ENCODE measurements at regions not wholly inside any gene's neighbourhood (a gene's known extent, or its start where the extent isn't known, plus 50 kb on each side); places are given as distances from the start of the nearest gene placed in this dataset.

GRCh38 chr11:70918242-70918641, 334.1 kb downstream of the SHANK2 start:
- no peak for DNase-seq

DNA sequence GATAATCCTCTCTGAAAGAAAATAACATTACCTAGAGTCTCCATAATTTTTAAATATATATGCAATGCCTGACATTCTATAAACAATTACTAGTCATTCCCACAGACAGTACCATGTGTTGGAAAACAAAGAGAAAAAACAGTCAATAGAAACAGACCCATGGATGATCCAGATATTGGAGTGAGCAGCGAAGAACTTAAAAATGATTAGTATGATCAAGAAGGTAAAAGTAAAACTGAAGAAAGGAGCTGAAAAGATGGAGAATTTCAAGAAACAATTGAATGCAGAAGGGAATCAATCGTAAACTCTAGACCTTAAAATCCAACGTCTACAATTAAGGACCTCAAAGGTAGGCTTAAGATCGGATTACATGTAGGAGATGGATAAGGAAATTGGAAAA, 330.6 kb downstream of the SHANK2 start:
- DNase-seq: no peak

DNA sequence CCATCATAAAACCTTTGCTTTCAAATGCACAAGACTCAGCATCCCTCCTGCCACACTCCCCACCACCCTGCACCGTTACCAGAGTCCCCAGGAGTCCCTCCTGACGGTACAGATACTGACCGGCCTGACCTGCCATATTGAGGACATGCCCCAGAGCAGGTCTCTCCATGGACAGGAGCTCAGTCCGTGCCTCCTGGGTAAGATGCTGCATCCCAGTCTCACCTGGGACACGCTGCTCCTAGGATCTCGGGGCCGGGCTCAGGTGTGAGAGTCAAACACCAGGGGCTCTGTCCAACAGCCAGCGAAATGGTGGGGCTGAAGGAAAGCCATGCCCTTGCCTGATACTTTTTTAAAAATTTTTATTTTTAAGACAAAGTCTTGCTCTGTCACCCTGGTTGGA, 328.3 kb downstream of the SHANK2 start:
- no peak for DNase-seq

GRCh38 chr11:70925238-70925637, 327.1 kb downstream of the SHANK2 start:
- DNase-seq: no peak

DNA sequence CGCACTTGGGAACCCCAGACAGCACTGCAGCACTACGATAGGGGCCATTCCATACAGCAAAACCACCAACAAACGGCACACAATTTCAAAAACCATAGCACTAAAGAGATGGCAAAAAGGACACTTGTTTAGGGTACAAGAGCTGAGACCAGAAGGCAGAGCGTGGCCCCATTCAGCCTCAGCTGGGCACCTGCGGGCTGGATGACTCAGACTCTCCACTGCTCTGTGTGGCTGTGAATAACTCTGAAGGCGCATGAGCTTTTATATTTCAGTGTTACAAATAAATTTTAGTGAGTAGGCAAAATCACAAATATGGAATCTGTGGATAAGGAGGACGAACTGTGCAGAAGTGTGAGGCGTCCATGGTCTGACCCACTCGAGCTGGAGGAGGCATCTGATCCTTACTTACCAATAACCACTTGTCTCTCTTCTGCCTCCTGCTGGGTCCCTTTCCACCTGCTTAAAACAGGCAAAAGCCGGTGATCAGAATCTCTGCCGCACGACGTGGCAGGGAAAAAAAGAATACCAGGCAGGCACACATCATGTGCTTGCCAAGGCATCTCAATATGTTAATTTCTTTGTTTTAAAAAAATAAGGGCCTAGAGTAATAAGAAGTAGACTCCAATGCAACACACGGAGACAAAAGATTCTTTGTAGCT, 325.7 kb downstream of the SHANK2 start:
- DNase-seq: no peak

DNA sequence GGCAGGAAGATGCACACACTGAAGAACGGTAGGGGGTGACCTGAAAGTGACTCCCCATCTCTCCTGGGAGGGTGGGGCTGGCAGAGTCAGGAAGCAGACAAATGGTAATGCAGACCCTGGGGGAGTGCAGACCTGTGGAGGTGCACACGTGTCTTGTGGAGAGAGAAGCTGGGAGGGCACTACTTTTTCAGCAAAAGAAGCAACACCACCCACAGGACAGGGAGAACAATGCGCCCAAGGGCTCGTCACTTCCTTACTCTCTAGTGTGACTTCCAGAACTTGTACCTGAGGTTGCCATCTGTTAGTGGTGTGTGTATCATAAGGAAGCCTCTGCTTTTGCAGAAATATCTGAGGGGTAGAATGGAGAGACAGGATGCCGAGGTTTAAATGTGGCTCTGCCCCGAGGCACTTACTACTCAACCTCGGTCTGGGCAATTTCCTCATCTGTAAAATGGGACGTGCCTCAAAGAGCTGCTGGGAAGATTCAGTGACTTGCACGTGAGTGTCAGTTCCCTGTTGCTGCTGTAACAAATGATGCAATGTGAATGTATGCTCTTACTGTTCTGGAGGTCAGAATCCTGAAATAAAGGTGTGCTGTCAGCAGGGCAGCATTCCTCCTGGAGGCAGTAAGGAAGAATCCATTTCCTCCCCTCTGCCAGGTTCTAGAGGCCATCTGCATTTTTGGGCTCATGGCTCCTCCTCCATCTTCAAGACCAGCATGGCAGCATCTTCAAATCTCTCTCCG, 323.4 kb downstream of the SHANK2 start:
- DNase-seq: no peak

DNA sequence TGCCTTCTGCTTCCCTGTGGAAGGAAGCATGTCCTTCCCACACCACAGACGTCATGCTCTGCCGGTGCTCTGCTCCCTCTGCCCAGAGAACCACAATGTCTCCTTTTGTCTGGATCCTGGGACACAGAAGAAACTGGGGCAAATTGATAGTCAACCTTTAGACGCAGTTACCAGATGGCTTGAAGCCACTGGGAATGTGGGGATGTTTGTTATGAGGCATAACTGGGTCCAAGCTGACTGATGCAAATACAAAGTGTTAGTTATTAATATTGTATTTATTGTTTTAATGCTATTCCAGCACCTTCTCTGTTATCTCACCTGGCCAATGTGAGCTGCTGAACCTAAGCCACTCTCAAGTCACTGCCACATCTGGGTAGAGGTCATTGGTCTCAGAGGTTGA, 322.2 kb downstream of the SHANK2 start:
- DNase-seq: no peak

DNA sequence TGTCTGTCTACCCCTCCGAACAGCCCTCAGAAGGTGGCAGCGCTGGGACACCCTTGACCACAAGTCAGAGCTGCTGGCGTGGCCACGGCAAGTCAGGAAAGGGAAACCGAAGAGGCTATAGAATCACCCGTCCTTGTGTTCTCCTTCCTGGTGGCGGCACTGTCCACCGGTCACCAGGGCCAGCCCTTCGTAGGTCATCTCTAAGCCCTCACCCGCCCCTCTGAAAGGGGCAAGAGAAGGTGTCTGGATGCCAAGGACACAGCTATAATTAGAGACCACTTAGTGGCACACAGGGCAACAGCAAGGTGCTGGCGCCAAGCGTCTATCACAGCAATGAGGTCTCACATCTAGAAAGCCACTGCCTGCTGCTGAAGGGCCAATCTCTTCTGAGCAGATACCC, 320.9 kb downstream of the SHANK2 start:
- DNase-seq: no peak

- DNase-seq: no peak
Measured at GRCh38 chr11:70933981-70934583, 318.3 kb downstream of the SHANK2 start.

GRCh38 chr11:70935006-70935768, 317.2 kb downstream of the SHANK2 start:
- DNase-seq: no peak

DNA sequence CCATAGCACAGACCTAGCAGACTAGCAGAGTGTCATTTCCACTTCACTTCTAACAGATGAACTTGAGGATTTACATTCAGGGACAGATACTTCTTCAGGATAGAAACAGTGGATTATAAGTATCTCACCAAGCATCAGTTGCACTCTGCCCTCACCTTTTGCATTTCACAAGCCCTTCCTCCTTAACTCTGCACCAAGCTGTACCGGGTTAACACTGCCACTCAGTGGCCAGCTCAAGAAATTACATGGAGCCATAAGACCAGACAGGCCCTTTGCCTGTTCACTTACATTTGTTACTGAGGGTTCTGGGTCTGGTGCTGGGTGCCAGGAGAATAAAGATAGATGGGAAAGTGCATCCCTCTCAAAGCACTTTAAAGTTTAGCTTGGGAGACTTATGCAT, 309.8 kb downstream of the SHANK2 start:
- no peak for DNase-seq

DNA sequence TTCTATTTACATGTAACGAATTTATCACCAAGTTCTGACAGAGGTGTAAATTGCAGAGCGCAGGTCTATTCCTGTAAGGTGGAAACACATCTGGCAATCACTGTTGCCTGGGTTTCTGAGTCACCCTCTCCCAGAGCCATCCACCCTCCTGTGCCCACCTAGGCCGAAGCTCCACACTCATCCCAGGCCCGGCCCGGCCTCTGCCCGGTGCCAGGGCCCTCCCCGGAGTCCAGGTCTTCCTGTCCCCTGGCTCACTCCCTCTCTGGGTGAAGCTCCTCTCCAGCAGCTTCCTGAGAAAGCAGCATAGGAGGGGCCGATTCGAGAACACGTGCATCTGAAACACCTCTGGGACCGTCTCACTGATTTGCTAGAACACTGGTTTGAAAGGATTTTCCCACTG, 308.2 kb downstream of the SHANK2 start:
- no peak for DNase-seq

- DNase-seq: no peak
Measured at GRCh38 chr11:70944636-70945035, 307.7 kb downstream of the SHANK2 start.

- DNase-seq: no peak
Measured at GRCh38 chr11:70948398-70948797, 304.0 kb downstream of the SHANK2 start.

- DNase-seq: no peak
Measured at GRCh38 chr11:70948855-70949531, 303.4 kb downstream of the SHANK2 start.

DNA sequence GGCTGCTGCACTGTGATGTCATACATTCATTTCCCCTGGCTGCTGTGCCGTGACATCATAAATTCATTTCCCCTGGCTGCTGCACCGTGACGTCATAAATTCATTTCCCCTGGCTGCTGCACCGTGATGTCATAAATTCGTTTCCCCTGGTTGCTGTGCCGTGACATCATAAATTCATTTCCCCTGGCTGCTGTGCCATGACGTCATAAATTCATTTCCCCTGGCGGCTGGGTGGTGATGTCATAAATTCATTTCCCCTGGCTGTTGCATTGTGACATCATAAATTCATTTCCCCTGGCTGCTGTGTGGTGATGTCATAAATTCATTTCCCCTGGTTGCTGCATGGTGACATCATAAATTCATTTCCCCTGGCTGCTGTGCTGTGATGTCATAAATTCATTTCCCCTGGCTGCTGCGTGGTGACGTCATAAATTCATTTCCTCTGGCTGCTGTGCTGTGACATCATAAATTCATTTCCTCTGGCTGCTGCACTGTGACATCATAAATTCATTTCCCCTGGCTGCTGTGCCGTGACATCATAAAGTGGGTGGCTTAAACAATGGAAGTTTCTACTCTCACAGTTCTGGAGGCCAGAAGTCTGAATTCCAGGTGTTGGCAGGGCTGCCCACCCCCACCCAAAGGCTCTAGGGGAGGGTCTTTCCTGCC, 301.1 kb downstream of the SHANK2 start:
- DNase-seq: no peak

GRCh38 chr11:70952191-70952590, 300.2 kb downstream of the SHANK2 start:
- no peak for DNase-seq

GRCh38 chr11:70953720-70954119, 298.7 kb downstream of the SHANK2 start:
- DNase-seq: no peak

DNA sequence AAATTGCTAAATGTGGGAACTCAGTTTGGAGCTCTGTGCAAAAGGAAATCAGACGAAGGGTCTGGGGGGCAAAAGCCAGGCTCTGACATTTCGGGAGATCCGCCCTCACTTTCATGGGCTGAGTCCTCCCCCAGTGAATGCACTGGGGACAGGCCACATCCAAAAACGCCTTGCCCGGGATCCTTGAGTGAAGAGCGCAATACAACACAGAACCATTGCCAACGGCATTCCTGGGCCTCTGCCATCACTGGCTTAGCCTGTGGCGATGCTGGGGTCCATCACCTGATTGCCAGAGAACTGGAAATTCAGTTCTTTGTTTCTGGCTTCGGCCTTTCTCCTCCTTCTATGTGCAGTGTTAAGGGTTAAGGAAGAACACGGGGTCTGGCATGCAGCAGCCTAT, 297.9 kb downstream of the SHANK2 start:
- DNase-seq: no peak

Measured in stimulated activated CD4-positive, alpha-beta T cell treated with anti-CD3 and anti-CD28 coated beads, Interleukin-4, amount 100 ng/mL, for 4 hours (primary cell).